HG02884 (cell line): ENCODE measurements at regions not wholly inside any gene's neighbourhood (a gene's known extent, or its start where the extent isn't known, plus 50 kb on each side); places are given as distances from the start of the nearest gene placed in this dataset.

Experiments used
- ATAC-seq: cut with Tn5 transposase; IDR thresholded peaks from one replicate; pipeline ENCODE4 v1.9.1; 2021; ENCODE audit warnings: mild to moderate bottlenecking, moderate library complexity; ENCODE audit not compliant: unreplicated experiment

DNA sequence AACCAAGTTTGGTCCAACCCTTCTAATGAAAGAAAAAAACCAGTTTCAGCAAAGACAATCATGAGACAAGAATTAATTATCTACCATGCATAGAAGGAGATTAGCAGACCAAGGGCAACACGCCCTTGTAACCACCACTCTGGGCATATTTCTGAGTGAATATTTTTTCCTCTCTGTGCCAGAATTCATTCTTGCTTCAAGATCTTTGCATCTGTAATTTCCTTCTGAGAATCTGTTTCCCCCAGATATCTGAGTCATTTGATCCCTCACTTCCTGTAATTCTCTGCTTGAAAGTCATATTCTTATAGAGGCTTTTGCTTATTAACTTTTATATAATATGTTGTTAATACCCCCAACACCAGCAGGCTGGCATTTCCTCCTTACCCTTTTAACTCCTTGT is 243.7 kb downstream of the SLC16A7 start:
- ATAC-seq: no peak

DNA sequence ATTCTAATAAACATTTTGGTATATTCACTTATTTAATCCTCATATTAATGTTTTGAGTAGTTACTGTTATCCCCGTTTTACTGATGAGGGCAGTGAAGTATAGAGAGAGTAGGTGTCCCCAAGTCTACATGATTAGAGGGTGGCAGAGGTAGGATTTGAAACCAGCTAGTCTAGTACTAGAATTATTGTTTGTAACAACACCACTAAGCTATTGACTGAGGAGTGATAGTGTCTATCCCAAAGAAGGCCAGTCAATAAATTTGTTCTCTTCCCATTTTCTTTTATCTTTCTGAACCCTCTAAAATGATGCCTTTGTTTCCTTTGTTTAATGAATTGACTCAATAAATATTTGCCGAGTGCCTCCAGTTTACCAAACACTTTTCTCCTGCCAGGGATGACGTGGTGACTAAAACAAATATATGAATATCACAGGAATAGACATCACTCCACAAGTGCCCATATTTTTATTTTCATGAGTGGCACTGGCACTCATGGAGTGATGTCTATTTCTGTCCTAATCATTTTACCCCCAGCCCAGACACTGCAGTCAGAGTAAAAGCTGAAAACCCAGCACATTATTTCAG is 247.5 kb downstream of the SLC16A7 start:
- no peak for ATAC-seq

GRCh38 chr12:59844750-59845149 is 248.9 kb downstream of the SLC16A7 start:
- no peak for ATAC-seq

- no peak for ATAC-seq
These were observed 249.5 kb downstream of the SLC16A7 start for GRCh38 chr12:59845293-59845692.

- ATAC-seq: no peak
These were observed 251.3 kb downstream of the SLC16A7 start for GRCh38 chr12:59847127-59847526.

DNA sequence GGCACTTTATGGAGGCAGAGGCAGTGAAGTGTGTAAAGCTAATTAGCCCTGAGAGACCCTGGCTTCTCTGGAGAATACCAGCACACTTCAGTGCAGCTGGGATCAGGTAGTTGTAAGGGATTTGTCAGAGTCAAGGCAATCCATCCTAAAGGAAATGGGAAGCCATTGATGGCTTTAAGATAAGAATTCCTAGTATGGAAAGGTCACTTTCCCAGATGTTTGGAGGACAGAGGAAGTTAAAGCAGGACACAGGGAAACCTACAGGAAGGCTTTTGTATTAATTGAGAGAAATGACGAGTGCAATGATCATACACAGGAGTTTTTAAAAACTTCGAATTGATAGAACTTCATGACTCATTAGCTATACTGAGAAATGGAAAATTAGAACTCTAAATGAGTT is 254.4 kb downstream of the SLC16A7 start:
- no peak for ATAC-seq

DNA sequence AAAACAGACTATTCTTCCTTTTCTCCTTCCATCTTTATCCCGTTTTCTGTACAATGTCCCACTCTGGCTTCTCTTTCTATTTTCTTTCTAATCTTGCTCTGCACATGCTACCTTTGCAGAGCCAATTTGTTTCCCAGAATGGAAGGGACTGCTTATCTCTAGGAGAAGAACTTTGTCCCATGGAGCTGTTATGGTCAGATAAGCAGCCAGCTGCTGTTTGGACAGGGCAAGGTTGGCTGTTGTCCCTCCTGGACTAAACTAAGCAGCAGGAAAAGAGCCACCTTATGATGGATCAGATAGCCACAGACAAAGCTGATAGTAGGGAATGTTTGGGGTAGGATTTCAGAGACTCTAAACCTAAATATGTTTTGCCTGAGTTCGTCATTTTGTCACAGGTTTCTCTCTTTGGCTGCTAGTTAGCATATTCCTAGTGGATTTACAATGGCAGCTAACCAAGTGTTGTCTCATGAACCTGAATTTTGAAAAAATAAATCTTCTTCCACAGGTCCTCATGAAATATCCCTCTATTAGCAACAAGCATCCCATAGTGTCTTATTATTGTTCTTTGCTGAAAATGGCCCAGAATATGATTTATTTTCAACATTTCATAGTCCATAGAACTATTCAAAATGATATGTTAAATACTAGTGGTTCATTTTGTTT is 262.8 kb downstream of the SLC16A7 start:
- no peak for ATAC-seq

- ATAC-seq: no peak
These were observed 263.3 kb downstream of the SLC16A7 start for GRCh38 chr12:59859171-59859510.

GRCh38 chr12:59861635-59862034 is 265.8 kb downstream of the SLC16A7 start:
- no peak for ATAC-seq

GRCh38 chr12:59867055-59867454 is 271.2 kb downstream of the SLC16A7 start:
- no peak for ATAC-seq

DNA sequence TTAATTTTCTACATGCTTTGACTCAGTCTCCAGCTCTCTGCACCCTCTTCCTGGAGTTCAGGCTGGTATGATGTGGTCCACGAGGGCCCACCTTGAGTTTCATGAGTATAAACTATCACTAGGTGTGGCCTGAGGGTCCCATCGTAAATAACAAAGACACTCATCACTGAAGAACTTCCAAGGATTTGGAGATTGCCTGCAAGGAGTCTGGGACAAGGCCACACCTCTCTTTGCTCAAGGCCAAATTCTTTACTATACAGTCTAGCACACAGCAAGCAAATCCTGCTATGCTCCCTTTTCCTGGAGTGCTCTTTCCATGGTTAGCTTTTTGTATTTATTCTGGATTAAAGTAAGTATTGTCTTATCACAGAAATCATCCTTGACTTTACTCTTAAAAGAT is 271.9 kb downstream of the SLC16A7 start:
- ATAC-seq: no peak

GRCh38 chr12:59871779-59872178 is 275.9 kb downstream of the SLC16A7 start:
- no peak for ATAC-seq

DNA sequence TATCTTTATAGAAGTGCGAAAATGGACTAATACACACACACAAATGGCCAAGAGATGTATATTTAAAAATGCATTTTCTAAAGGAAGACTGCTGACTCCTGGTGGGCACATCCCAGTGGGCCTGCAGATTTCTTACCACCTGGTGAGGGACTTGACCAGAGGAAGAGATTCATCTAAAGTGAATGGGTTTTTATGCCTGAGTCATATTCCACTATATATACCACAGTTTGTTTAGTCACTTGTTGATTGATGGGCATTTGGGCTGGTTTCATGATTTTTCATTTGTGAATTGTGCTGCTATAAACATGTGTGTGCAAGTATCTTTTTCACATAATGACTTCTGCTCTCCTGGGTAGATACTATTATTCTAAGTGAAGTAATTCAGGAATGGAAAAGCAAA is 277.3 kb downstream of the SLC16A7 start:
- no peak for ATAC-seq

DNA sequence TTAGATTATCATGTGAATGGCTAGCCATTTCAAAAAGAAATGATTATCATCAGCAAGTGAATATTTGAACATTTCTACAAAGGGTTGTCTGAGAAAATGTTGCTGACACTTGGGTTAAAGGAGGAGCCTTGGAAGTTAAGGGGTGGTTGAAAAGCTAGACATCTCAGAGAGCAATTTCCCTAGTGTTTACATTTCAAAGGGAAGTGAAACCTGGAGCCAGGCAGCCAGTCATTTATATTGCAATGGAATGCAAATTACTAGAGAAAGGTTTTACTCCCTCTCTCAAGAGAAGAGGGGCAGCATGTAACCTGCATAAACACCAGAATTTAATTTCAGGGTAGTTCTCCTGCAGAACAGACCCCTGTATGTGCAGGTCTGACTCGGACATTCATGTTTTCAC is 279.0 kb downstream of the SLC16A7 start:
- no peak for ATAC-seq

DNA sequence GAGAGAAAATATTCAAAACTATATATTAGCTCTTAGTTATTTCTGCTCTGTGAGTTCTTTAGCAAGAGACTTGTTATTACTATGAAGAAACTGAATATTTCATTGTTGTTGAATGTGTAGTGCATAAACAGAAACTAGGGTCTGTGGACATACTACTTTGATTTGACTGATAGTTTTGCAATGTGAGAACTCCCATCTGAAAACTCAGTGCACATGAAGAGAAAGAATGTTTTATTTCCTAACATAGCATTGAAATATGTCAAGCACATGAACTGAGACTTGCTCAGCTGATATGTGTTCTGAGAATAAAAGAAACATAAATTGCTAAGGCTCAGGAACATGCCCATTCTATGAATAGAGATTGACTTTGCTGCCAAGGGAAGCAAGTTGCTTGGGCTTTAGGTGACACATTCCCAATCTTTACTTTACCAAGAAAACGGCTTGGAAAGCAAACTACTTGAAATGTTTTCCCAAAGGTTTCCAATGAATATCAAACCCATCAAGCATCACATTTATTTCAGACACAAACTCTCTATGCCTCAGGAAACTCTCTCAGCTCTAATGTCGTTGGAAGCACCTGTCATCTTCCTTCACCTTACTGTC is 290.4 kb downstream of the SLC16A7 start:
- ATAC-seq: no peak

DNA sequence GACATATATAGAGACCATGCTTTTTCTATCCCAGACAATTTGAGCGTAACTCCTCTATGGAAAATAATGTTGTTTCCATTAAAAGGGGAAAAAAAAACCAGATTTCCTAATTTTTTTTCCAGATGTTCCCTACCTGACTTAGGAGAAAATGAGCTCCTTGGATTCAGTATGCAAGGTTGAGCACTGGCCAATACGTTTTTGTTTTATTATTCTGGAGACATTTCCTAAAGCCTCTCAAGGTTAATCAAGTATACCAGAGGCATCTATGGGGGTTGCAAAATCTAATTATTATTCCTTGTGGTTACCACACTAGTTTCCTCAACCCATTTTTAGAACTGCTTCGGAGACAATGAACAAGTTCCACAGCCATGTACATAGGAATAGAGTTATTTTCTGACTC is 291.3 kb downstream of the SLC16A7 start:
- ATAC-seq: no peak

DNA sequence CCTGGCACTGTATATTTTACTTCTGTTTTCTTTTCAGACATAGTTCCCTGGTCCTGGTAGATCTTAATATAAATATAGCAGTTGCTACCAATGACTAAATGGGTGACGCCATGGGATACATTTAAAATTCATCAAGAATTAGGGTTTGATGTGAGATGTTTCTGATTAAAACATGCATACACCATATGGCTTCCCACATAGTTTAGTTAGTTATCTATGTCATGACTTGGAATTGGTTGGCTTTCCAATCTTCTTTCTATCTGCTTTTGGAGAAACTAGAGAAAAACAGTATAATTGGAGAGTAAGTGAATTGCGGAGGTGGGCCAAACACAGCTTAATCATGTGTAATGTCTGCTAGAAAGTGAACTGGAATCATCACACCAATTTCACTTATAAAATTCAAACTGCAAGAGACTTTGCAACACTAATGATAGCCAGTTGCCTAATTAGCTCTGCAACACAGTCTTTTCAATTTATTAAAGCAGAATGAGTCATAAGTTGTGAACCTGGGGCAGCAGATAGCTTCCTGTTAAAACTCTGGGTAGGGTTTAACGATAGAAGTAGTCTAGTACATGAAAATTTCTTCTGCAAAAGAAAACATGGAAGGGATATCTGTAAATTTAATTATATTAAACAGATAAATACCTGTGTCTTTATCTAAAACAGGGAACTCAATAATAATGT is 295.2 kb downstream of the SLC16A7 start:
- no peak for ATAC-seq

DNA sequence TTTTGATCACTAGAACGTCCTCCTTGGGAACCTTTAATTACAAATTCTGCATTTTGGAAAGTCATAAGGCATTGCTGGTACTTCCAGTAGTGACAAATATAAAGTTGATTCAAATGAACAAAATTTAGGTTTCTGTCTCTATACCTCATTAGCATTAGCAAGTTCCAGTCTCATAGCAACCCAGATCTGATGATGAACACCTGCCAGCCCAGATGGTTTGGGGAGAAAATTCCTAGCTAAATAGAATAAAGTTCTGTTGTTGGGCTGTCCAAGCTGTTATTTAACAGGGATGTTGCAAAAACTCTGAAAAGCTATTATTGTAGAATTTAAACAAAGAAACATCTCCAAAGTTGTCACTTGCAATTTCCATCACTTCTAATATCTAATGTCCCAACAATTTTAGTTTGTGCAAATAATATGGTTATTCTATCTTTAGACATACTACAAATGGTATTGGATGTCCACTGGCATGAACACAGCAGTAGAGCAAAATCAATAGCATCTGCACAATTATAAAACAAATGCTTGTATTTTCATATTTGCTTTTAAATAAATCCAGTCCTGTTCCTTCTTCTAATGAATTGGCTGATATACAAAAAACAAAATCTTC is 299.4 kb downstream of the SLC16A7 start:
- no peak for ATAC-seq

DNA sequence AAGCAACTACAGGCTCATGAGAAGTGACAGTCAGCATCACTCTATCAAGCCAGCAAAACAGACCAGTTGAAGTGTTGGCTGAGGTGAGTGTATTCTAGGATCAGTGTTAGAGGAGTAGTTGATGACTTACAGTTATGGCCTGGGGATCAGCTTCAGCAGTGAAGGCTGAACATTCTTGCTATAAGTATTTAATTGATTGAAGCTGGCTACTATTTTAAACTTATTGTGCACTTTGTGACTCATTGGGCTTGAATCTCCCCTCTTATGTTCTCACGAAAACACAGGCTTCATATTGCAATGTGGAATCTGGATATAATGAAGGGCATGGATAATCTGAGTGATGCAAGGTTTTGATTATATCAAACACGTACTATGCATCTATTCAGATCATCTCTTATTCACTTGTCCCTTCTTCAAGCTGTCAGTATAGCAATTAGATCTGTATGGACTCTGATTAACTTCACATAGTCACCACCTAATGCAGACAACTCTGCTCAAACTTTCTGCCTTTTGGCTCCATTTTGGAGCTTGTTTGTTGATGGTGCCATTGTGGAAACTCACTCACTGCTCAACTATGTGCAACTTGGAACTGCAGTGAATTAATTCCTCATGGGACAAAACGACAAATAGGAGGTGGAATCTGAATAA is 309.2 kb downstream of the SLC16A7 start:
- no peak for ATAC-seq

DNA sequence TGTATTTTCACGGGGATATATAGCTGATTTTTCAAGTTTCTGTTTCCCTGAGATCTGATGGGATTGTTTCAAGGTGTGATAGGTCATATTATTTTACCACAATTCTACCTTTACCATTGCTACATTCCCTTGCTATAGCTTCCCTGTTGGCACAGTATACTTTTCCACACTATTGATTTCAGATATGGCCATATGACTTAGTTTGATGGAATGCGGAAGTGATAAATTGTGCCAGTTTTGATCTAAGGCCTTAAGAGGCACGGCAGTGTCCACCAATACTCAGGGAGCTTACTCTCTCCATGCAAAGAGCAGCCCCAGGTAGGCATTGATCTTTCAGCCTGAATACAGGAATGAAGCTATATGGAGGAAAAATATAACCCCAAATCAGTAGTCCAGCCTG is 315.7 kb downstream of the SLC16A7 start:
- no peak for ATAC-seq

DNA sequence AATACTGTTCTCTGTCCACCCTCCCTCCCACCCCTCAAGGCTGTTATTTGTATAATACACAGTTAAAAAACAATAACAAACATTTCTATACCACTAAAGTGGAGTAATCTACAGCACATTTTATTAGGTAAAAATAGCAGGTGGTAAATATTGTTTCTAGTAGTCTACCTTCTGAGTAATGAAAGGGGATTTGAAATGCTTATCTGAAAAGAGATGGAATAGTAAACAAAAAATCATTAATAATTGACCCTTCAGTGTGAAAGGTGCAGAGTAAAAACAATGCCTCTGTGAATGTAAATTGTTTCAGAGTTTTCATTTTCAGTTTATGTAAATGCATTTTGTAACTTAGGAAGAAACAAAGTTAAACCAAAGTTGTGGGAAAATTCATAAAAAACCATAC is 321.2 kb downstream of the SLC16A7 start:
- no peak for ATAC-seq
